ENCODE measurements at regions not wholly inside any gene's neighbourhood (a gene's known extent, or its start where the extent isn't known, plus 50 kb on each side); places are given as distances from the start of the nearest gene placed in this dataset.

DNA sequence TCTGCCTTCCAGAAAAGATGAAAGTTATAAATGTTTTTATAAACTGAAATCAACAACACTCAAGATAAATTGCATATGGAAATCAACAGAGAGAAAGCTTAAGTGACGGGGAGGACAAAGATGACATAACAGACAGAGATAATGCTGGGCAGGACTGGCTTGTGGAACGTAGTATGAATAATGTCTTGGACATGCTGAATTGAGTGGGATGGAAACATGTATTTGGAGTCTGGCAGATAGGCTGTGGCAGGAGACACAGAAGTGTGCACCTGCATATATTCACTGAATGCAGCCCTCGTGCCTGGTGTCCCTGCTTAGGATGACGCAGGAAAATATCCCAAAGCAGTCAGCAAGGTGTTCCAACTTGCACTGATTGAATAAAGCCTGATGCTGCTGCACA lies 318.2 kb downstream of the CBLN2 start:
- no peaks in the 10 kb centered on the region for H3K9me3 Mint-ChIP-seq
- no peaks in the 10 kb centered on the region for H3K36me3 Mint-ChIP-seq
- no peak overlapping the region for H3K27ac Mint-ChIP-seq
- no peak for DNase-seq (ENCODE audit: extremely low spot score, unreplicated experiment)
- H3K27me3 Mint-ChIP-seq: no peaks in the 10 kb centered on the region
- TF ChIP-seq, protein P1, sequence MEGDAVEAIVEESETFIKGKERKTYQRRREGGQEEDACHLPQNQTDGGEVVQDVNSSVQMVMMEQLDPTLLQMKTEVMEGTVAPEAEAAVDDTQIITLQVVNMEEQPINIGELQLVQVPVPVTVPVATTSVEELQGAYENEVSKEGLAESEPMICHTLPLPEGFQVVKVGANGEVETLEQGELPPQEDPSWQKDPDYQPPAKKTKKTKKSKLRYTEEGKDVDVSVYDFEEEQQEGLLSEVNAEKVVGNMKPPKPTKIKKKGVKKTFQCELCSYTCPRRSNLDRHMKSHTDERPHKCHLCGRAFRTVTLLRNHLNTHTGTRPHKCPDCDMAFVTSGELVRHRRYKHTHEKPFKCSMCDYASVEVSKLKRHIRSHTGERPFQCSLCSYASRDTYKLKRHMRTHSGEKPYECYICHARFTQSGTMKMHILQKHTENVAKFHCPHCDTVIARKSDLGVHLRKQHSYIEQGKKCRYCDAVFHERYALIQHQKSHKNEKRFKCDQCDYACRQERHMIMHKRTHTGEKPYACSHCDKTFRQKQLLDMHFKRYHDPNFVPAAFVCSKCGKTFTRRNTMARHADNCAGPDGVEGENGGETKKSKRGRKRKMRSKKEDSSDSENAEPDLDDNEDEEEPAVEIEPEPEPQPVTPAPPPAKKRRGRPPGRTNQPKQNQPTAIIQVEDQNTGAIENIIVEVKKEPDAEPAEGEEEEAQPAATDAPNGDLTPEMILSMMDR (conservative IDR thresholded peaks at IDR 0.05): no peak
- no peaks in the 10 kb centered on the region for H3K4me1 Mint-ChIP-seq (ENCODE audit: unreplicated experiment)
- H3K4me3 Mint-ChIP-seq: no peak overlapping the region

DNA sequence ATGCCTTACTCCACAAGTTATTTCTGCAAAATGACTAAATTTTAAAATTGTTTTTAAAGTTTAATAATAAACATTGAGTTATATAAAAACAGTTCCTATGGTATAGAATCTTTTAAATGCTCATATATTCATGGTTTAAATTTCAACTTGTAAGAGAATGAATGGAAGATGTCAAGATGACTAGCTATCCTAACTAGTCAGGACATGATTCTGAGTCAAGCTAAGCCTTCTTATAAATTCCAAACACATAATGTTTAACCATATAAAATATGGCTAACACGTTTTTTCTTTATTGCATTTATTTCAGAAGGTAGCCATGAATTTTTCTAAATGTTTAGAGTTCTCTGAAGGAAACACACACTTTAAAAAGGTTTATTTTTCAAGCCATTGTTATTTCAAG lies 320.4 kb downstream of the CBLN2 start:
- Mint-ChIP-seq H3K4me1 (ENCODE audit: unreplicated experiment) (no peaks in the 10 kb centered on the region), H3K9me3 (no peaks in the 10 kb centered on the region), H3K27me3 (no peaks in the 10 kb centered on the region), H3K36me3 (no peaks in the 10 kb centered on the region), H3K4me3 (no peak overlapping the region), H3K27ac (no peak overlapping the region)
- TF ChIP-seq, protein P1 (conservative IDR thresholded peaks at IDR 0.05): no peak
- no peak for DNase-seq (ENCODE audit: extremely low spot score, unreplicated experiment)

DNA sequence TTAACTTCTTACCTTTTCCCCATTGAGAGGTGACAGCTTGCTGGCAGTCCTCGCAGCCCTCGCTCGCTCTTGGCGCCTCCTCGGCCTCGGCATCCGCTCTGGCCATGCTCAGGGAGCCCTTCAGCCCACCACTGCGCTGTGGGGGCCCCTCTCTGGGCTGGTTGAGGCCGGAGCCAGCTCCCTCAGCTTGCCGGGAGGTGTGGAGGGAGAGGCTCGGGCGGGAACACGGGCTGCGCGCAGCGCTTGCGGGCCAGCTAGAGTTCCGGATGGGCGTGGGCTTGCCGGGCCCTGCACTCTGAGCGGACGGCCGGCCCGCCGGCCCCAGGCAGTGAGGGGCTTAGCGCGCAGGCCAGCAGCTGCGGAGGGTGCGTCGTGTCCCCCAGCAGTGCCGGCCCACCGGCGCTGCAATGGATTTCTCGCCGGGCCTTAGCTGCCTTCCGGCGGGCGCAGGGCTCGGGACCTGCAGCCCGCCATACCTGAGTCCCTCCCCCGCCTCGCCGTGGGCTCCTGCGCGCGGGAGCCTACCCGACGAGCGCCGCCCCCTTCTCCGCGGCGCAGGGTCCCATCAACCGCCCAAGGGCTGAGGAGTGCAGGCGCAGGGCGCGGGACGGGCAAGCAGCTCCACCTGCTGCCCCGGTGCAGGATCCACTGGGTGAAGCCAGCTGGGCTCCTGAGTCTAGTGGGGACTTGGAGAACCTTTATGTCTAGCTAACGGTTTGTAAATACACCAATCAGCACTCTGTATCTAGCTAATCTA lies 335.0 kb downstream of the CBLN2 start:
- no peaks in the 10 kb centered on the region for H3K36me3 Mint-ChIP-seq
- H3K9me3 Mint-ChIP-seq: no peaks in the 10 kb centered on the region
- H3K4me3 Mint-ChIP-seq: no peak overlapping the region
- H3K4me1 Mint-ChIP-seq (ENCODE audit: unreplicated experiment): no peaks in the 10 kb centered on the region
- DNase-seq (ENCODE audit: extremely low spot score, unreplicated experiment): no peak
- H3K27ac Mint-ChIP-seq: no peak overlapping the region
- H3K27me3 Mint-ChIP-seq: no peaks in the 10 kb centered on the region
- TF ChIP-seq, protein P1 (conservative IDR thresholded peaks at IDR 0.05): no peak

DNA sequence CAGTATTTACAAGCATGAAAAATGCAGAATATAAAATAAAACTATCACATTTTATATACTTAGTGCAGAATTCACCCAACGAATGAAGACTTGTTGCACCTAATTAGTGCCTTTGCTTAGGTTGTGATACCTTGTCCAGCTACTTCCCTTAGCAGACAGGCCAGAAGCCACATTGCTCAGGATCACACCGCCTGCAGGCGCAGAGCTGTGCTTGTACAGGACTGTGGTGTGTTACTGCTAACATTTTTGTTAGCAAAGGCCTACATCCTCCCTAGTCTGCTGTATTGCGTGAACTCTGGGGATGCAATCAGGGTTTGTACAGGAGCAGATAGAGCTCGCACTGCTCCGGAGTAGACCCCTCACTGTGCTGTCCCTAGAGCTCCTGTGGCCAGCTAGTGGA lies 336.9 kb downstream of the CBLN2 start:
- Mint-ChIP-seq H3K27me3 (no peaks in the 10 kb centered on the region), H3K27ac (no peak overlapping the region), H3K9me3 (no peaks in the 10 kb centered on the region), H3K4me1 (ENCODE audit: unreplicated experiment) (no peaks in the 10 kb centered on the region), H3K36me3 (no peaks in the 10 kb centered on the region), H3K4me3 (no peak overlapping the region)
- TF ChIP-seq, protein P1 (conservative IDR thresholded peaks at IDR 0.05): no peak
- DNase-seq (ENCODE audit: extremely low spot score, unreplicated experiment): no peak

DNA sequence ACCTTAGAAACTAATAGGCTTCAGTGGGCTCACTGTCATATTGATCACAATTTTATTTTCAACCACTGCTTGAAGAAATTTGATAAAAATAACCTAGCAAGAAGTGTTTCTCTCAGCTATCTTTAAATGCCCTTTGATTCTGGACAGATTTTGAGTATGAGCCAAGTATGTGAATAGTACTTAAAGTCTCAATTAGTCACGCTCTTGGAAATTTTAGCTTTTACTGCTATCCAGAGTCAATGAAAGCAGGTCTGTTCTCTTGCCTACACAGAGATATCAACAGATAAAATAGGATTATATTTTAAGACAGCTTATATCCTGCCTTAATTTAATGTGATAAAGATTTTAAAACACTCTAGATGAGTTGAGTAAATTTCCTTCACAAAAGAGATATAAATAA lies 337.3 kb downstream of the CBLN2 start:
- Mint-ChIP-seq H3K36me3 (no peaks in the 10 kb centered on the region), H3K4me3 (no peak overlapping the region), H3K27ac (no peak overlapping the region), H3K4me1 (ENCODE audit: unreplicated experiment) (no peaks in the 10 kb centered on the region), H3K27me3 (no peaks in the 10 kb centered on the region), H3K9me3 (no peaks in the 10 kb centered on the region)
- TF ChIP-seq, protein P1 (conservative IDR thresholded peaks at IDR 0.05): no peak
- DNase-seq (ENCODE audit: extremely low spot score, unreplicated experiment): no peak

Data from type B pancreatic cell (in vitro differentiated cells).